GM12875 (cell line): ENCODE measurements at regions not wholly inside any gene's neighbourhood (a gene's known extent, or its start where the extent isn't known, plus 50 kb on each side); places are given as distances from the start of the nearest gene placed in this dataset.
"Not testable (repeated sequence)": the region's sequence is repeated elsewhere in the genome, so short reads cannot be mapped to it uniquely, and the experiment has no call there.

Experiments used
- H3K4me3 ChIP-seq: one replicate; pipeline ENCODE4 v1.5.1; 2011; ENCODE audit warnings: low read depth, low read length, control low read depth
- CTCF ChIP-seq: IDR thresholded peaks from 2 replicates; pipeline ENCODE4 v1.5.1; 2011; ENCODE audit warnings: low read depth, mild to moderate bottlenecking, control low read depth, inconsistent platforms, low read length, moderate library complexity, borderline replicate concordance; ENCODE audit not compliant: insufficient read depth

- no peak overlapping the region for H3K4me3 ChIP-seq
- no peak for TF ChIP-seq CTCF
These were observed 218.8 kb upstream of the TMEM229A start for GRCh38 chr7:124251636-124252035.

GRCh38 chr7:124250297-124251034 lies 217.6 kb upstream of the TMEM229A start:
- TF ChIP-seq CTCF: no peak
- no peak overlapping the region for H3K4me3 ChIP-seq

GRCh38 chr7:124247691-124248090 lies 214.8 kb upstream of the TMEM229A start:
- TF ChIP-seq CTCF: no peak
- no peak overlapping the region for H3K4me3 ChIP-seq

- H3K4me3 ChIP-seq: no peak overlapping the region
- TF ChIP-seq CTCF: no peak
These were observed 213.5 kb upstream of the TMEM229A start for GRCh38 chr7:124246262-124246863.

GRCh38 chr7:124244469-124244868 lies 211.6 kb upstream of the TMEM229A start:
- H3K4me3 ChIP-seq: not testable (repeated sequence)

GRCh38 chr7:124219681-124220080 lies 186.8 kb upstream of the TMEM229A start:
- TF ChIP-seq CTCF: no peak
- no peak overlapping the region for H3K4me3 ChIP-seq

GRCh38 chr7:124208642-124209041 lies 175.8 kb upstream of the TMEM229A start:
- no peak for TF ChIP-seq CTCF
- H3K4me3 ChIP-seq: no peak overlapping the region
